ENCODE measurements at regions not wholly inside any gene's neighbourhood (a gene's known extent, or its start where the extent isn't known, plus 50 kb on each side); places are given as distances from the start of the nearest gene placed in this dataset.
"Not testable (repeated sequence)": the region's sequence is repeated elsewhere in the genome, so short reads cannot be mapped to it uniquely, and the experiment has no call there.

- POLR2A ChIA-PET = no interaction called here
- no peak for ATAC-seq (ENCODE audit: low read depth)
These were observed 231.3 kb downstream of the TOMM20 start for GRCh38 chr1:234897390-234897749.

DNA sequence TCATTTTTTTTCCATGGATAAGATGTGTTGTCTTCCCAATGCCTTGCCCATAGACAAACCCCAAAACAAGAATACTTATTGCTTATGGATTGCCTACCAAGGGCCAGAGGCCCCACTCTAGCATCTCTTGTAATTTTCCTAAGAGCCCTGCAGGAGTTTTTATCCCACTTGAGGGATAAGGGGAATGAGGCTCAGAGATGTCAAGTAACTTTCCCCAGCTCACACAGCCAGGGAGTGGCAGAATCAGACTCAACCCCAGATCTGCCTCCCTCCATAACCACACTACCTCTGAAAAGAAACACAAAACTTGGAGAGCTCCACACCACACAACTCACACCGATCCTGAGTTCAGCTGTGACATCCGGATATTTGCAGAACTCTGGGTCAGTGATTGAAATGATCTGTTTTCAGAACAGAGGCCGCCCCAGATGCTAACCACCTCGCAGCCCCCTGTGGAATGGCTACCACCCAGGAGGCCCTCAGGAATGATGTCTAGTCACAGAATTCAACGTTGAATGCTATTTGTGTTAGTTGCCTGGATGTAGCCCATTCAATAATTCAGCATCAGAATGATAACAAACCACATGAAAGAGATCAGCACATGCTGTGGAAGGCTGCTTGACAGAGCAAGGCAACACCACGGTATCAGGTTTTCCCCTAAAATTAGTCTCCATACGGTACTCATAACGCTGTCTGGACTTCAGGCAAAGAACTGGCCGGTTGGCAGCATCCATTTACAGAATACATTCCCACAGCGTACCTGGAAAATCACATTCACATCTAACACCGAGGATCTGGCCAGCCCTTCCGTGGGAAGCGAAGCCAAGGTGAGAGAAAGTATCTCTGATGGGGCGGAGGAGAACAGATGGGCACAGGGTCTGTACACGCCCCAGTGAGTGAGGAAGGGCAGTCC lies 231.9 kb downstream of the TOMM20 start:
- H3K27ac Mint-ChIP-seq = no peak overlapping the region
- POLR2A ChIA-PET = no interaction called here

More at GRCh38 chr1:234897390-234897749, 231.3 kb downstream of the TOMM20 start:
- Mint-ChIP-seq H3K4me1 (peaks cover 15% of the 10 kb centered on the region), H3K27ac (no peak overlapping the region), H3K27me3 (no peaks in the 10 kb centered on the region), H3K36me3 (peaks cover 2% of the 10 kb centered on the region), H3K4me3 (no peak overlapping the region), H3K9me3 (no peaks in the 10 kb centered on the region)
- DNase-seq = no peak

DNA sequence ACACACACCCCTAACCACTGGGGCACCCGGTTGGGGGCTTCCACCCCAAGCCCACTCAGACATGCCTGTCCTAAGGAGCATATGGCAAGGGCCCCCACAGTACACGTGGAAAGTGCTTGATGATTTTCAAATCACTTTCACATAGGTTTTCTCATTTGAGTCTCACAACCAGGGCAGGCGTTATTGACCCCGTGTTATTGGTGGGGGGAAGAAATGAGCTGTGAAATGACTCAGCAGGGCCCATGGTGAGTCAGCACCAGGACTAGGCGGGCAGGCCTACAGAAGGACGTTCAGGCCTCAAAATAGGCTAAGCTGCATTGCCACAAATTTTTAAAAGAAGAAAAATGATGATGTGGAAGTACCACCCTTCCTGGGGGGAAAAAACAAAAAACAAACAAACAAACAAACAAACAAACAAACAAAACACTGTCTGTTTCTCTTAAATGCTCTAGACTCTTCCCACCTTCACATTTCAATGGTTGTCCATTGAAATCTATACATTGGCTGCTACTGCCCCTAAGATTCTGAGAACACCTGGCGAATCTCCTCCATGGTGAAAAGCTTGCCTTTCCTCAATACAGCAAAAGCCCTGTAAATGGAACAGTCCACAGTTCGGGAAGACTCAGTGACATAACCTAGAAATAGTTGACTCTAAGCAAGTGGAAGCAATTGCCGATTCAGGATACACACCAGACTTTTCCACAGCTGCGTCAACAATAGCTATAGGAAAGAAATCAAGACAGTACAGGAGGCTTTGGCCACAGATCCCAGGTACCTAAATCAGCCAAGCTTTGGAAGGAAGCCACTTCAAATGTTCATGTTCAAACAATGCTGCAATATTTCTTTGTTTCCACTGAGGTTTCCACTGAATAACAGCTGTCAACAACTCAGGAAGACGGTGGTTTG lies 234.7 kb downstream of the TOMM20 start:
- peaks cover 41% of the 10 kb centered on the region for H3K4me1 Mint-ChIP-seq
- no peaks in the 10 kb centered on the region for H3K9me3 Mint-ChIP-seq
- no peaks in the 10 kb centered on the region for H3K27me3 Mint-ChIP-seq
- DNase-seq = no peak
- no peak overlapping the region for H3K27ac Mint-ChIP-seq
- ATAC-seq (ENCODE audit: low read depth) = no peak
- POLR2A ChIA-PET = interaction anchor here (0.7 kb wide), 1 partner anchor 209 kb away, joined by 6 read pairs; no protein-coding TSS in a partner anchor
- peaks cover 5% of the 10 kb centered on the region for H3K36me3 Mint-ChIP-seq
- no peak overlapping the region for H3K4me3 Mint-ChIP-seq

More for the DNA sequence above, 231.9 kb downstream of the TOMM20 start:
- DNase-seq (no peak), ATAC-seq (ENCODE audit: low read depth) (no peak)
- Mint-ChIP-seq H3K27me3 (no peaks in the 10 kb centered on the region), H3K4me3 (no peak overlapping the region), H3K36me3 (peaks cover 2% of the 10 kb centered on the region), H3K9me3 (no peaks in the 10 kb centered on the region), H3K4me1 (peaks cover 15% of the 10 kb centered on the region)

DNA sequence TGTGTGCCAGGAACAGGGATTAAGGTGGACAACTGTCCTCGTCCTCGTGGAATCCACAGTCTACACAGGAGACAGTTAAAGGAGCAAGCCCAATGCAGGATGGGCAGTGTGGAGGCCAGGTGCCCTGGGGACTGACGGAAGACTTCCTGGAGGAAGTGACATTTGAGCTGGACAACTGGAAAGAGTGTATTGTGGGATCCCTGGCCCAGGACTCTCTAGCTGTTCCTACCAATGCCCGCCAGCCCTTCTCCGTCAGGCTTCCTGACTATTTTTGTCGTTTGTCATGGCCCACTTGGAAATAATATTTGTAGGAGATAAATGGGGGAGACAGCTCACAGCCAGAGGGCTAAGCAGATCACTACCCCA lies 235.3 kb downstream of the TOMM20 start:
- Mint-ChIP-seq H3K27me3 (no peaks in the 10 kb centered on the region), H3K9me3 (peaks cover 2% of the 10 kb centered on the region), H3K27ac (no peak overlapping the region), H3K4me1 (peaks cover 48% of the 10 kb centered on the region), H3K36me3 (peaks cover 7% of the 10 kb centered on the region), H3K4me3 (no peak overlapping the region)
- ATAC-seq (ENCODE audit: low read depth) (no peak), DNase-seq (no peak)
- POLR2A ChIA-PET = no interaction called here

DNA sequence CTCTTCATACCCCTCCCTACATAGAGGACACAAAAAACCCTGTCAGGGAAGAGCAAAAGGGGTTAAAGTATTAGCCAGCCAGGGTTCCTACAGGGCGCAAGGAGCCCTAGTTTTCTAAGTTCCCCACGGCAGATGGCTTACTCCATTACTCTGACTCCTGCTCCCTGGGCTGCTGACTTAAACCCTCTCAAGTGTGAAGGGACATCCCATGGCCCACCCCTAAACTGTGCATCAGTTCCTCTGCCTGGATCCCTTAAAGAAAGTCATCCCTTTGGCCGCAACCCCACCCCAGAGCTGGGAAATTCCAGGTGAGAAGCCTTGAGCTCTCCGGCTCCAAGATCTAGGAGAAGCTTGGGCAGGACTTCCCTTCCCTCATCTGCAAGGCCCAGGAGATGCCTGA lies 236.0 kb downstream of the TOMM20 start:
- H3K4me3 Mint-ChIP-seq = no peak overlapping the region
- no peaks in the 10 kb centered on the region for H3K27me3 Mint-ChIP-seq
- POLR2A ChIA-PET = no interaction called here
- no peak overlapping the region for H3K27ac Mint-ChIP-seq
- H3K36me3 Mint-ChIP-seq = peaks cover 8% of the 10 kb centered on the region
- DNase-seq = no peak
- H3K9me3 Mint-ChIP-seq = peaks cover 4% of the 10 kb centered on the region
- ATAC-seq (ENCODE audit: low read depth) = no peak
- H3K4me1 Mint-ChIP-seq = peaks cover 51% of the 10 kb centered on the region

DNA sequence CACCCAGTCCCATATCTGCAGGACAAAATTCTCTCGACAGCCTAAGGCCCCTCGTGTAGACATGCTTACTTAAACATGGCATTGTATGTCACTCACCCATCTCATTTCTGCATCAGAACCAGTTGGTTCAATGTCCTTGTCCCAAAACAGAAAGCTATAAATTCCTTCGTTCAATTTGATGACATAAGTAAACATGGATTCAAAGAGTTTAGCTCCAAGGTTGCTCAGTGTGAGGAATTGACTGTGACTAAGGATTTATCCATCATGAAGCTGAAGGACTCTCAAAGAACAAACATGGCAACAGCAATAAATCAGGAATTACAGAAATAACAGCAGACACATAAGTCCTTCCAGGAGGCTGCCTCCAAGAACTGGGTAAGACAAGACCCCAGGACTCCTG lies 237.2 kb downstream of the TOMM20 start:
- Mint-ChIP-seq H3K4me3 (no peak overlapping the region), H3K27ac (peak overlapping the region; percentile 78), H3K27me3 (no peaks in the 10 kb centered on the region), H3K4me1 (peaks cover 59% of the 10 kb centered on the region), H3K36me3 (peaks cover 8% of the 10 kb centered on the region), H3K9me3 (peaks cover 6% of the 10 kb centered on the region)
- DNase-seq (no peak), ATAC-seq (ENCODE audit: low read depth) (no peak)
- POLR2A ChIA-PET = interaction anchor here (1.7 to 1.8 kb wide), 2 partner anchors 20 to 279 kb away, joined by 5 to 8 read pairs; no protein-coding TSS in a partner anchor

DNA sequence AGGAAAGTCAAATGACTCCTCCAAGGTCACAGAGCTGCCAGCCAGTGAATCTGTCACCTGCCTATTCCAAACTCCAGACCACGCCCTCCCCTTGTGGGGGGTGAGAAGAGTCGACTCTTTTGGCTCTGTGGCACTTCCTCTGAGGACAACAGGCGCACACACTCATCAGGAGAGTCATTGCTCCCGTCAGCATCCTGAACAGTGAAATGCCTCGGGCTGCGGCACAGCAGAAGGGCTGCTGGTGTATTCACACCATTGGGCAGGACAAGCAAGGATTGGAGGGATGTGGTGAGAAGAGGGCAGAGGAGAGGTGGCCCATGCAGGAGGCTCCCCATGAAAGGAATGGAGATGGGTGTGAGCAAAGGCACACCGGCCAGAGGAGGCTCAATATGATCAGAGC lies 239.0 kb downstream of the TOMM20 start:
- H3K27ac Mint-ChIP-seq = peak overlapping the region; percentile 61
- H3K4me1 Mint-ChIP-seq = peaks cover 59% of the 10 kb centered on the region

GRCh38 chr1:234888247-234888646 lies 240.4 kb downstream of the TOMM20 start:
- H3K27me3 Mint-ChIP-seq; DNase-seq; H3K36me3 Mint-ChIP-seq; POLR2A ChIA-PET; H3K4me3 Mint-ChIP-seq; ATAC-seq (ENCODE audit: low read depth); H3K27ac Mint-ChIP-seq; H3K9me3 Mint-ChIP-seq: not testable (repeated sequence)
- H3K4me1 Mint-ChIP-seq = peaks cover 51% of the 10 kb centered on the region

More for the DNA sequence above, 239.0 kb downstream of the TOMM20 start:
- Mint-ChIP-seq H3K27me3 (no peaks in the 10 kb centered on the region), H3K36me3 (peaks cover 6% of the 10 kb centered on the region), H3K9me3 (peaks cover 6% of the 10 kb centered on the region), H3K4me3 (peak overlapping the region; percentile 65)
- no peak for DNase-seq
- POLR2A ChIA-PET = no interaction called here
- ATAC-seq (ENCODE audit: low read depth) = no peak

DNA sequence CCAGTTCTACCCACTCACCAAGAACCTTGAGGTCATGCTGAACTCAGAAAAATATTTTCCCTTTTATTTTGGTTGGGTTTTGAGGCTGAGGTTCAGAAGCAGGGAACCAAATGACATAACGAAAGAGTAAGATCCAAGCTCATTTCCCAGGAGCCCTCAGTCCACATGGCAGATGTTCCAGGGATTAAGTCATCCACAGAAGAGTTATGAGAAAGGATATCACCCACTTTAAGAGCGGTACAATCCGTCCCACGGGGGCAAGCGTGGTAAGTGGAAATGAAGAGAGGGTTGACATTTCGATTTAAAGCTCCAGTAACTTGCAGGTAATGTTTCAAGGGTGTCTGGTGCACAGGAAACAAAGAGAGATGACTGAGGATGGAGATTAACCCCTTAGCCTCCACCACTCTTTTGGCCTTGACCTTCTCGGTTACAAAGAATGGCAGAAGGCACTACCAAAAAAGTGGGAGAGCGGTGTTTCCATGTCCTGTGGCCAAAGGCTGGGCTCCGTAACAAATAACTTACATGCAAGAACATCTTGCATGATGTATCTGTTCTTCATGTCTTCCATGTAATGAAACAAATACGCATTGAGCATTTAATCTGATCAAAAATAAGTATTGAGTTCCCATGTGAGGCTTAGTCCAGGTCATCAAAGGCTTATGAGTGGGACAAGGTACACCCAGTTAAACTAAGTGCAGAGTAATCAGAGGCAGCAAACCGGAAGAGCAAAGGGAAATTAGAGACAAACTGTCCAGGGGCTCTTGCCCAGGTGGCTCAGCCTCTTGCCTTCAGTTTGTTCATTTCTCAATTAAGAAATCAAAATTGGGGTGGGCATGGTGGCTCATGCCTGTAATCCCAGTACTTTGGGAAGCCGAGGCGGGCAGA lies 241.4 kb downstream of the TOMM20 start:
- no peak overlapping the region for H3K4me3 Mint-ChIP-seq
- H3K9me3 Mint-ChIP-seq = peaks cover 6% of the 10 kb centered on the region
- no peaks in the 10 kb centered on the region for H3K27me3 Mint-ChIP-seq
- peaks cover 6% of the 10 kb centered on the region for H3K36me3 Mint-ChIP-seq
- H3K4me1 Mint-ChIP-seq = peaks cover 56% of the 10 kb centered on the region
- ATAC-seq (ENCODE audit: low read depth) (no peak), DNase-seq (no peak)
- POLR2A ChIA-PET = no interaction called here
- H3K27ac Mint-ChIP-seq = peak overlapping the region; percentile 4

DNA sequence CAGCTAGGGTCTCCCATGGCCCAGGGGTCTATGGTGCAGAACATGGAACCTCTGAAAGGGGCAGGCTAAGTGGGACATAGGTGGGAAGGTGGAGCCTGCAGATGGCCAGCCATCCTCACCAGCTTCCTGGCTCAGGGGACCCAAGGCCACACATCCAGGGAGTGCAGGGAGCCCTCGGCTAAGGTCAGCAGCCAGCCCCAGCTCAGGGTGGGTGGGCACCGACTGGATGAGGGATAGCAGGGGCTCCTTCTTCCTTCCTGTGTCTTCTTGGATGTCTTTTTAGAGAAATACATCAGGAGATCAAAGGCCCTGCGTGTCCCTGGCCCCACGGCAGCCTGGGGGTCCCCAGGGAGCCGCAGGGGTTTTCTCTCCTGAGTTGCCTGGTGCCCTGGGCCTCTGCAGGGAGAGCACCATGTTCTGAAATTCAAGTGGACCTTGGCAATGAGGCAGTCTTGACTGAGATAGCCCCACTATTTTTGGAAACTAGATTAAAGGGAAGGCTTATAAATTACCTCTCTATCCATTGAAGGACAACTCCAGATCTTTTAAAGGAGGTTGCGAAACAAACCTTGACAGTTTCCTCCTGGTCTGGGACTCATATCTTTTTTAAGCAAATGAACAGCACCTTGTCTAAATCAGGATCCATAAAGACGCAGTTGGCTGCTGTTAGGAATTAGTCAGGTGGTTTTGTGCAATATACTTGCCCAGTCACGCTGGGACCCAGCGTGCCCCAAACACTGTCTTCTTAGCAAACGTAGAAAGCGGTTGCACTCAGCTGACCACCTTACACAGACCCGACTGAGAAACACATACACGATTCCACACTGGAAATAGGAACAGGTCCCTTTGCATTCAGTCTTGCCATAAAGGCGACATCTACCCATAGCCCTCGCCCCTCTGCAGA lies 242.3 kb downstream of the TOMM20 start:
- no peak for ATAC-seq (ENCODE audit: low read depth)
- peak overlapping the region; percentile 4 for H3K27ac Mint-ChIP-seq
- H3K36me3 Mint-ChIP-seq = peaks cover 6% of the 10 kb centered on the region
- no peaks in the 10 kb centered on the region for H3K27me3 Mint-ChIP-seq
- peaks cover 6% of the 10 kb centered on the region for H3K9me3 Mint-ChIP-seq
- peaks cover 58% of the 10 kb centered on the region for H3K4me1 Mint-ChIP-seq
- DNase-seq = no peak
- POLR2A ChIA-PET = interaction anchor here (0.9 kb wide), 1 partner anchor 161 kb away, joined by 3 read pairs; no protein-coding TSS in a partner anchor
- H3K4me3 Mint-ChIP-seq = no peak overlapping the region

GRCh38 chr1:234885601-234886000 lies 243.0 kb downstream of the TOMM20 start:
- ATAC-seq (ENCODE audit: low read depth) = no peak
- H3K27ac Mint-ChIP-seq = no peak overlapping the region

GRCh38 chr1:234884701-234885100 lies 243.9 kb downstream of the TOMM20 start:
- Mint-ChIP-seq H3K4me1 (peaks cover 54% of the 10 kb centered on the region), H3K36me3 (peaks cover 3% of the 10 kb centered on the region), H3K27ac (no peak overlapping the region), H3K27me3 (no peaks in the 10 kb centered on the region), H3K4me3 (no peak overlapping the region), H3K9me3 (peaks cover 6% of the 10 kb centered on the region)
- POLR2A ChIA-PET = no interaction called here
- DNase-seq (no peak), ATAC-seq (ENCODE audit: low read depth) (peak; percentile 18)

More at GRCh38 chr1:234885601-234886000, 243.0 kb downstream of the TOMM20 start:
- no peaks in the 10 kb centered on the region for H3K27me3 Mint-ChIP-seq
- H3K9me3 Mint-ChIP-seq = peaks cover 6% of the 10 kb centered on the region
- DNase-seq = no peak
- peaks cover 5% of the 10 kb centered on the region for H3K36me3 Mint-ChIP-seq
- H3K4me3 Mint-ChIP-seq = no peak overlapping the region
- peaks cover 54% of the 10 kb centered on the region for H3K4me1 Mint-ChIP-seq
- POLR2A ChIA-PET = interaction anchor here (0.9 kb wide), 1 partner anchor 161 kb away, joined by 3 read pairs; no protein-coding TSS in a partner anchor
